ENCODE measurements at regions not wholly inside any gene's neighbourhood (a gene's known extent, or its start where the extent isn't known, plus 50 kb on each side); places are given as distances from the start of the nearest gene placed in this dataset.

DNA sequence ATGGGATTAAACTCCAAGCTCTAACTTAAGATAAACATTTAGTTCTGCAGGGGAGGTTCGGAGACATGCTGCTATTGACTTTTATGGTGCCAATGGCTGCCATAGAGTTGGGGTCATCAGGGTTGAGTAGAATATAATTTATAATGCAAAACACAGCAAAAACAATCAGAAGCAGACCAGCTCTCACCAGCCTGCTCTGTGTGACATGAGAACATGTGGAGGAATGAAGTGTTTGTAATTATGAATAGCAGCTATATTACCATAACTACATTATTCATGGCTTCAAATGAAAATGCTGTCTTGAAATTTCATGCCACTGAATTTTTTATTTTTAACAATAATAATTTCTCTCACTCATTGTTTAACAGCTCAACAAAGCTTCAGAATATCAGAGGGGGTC is 645.6 kb upstream of the CDH8 start:
- no peak overlapping the region for H3K4me3 ChIP-seq (ENCODE audit: low read depth, low read length)
- TF ChIP-seq, protein P1, sequence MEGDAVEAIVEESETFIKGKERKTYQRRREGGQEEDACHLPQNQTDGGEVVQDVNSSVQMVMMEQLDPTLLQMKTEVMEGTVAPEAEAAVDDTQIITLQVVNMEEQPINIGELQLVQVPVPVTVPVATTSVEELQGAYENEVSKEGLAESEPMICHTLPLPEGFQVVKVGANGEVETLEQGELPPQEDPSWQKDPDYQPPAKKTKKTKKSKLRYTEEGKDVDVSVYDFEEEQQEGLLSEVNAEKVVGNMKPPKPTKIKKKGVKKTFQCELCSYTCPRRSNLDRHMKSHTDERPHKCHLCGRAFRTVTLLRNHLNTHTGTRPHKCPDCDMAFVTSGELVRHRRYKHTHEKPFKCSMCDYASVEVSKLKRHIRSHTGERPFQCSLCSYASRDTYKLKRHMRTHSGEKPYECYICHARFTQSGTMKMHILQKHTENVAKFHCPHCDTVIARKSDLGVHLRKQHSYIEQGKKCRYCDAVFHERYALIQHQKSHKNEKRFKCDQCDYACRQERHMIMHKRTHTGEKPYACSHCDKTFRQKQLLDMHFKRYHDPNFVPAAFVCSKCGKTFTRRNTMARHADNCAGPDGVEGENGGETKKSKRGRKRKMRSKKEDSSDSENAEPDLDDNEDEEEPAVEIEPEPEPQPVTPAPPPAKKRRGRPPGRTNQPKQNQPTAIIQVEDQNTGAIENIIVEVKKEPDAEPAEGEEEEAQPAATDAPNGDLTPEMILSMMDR (IDR thresholded peaks at IDR 0.05; ENCODE audit: insufficient read depth in 1 of 2, low read depth in 1 of 2, low read length in 1 of 2, severe bottlenecking in 1 of 2, unreplicated experiment in 1 of 2) = no peak
- CTCF ChIA-PET = no interaction called here
- Mint-ChIP-seq H3K4me1 (ENCODE audit: low read depth, unreplicated experiment) (no peaks in the 10 kb centered on the region), H3K27ac (ENCODE audit: unreplicated experiment) (no peak overlapping the region), H3K9me3 (ENCODE audit: unreplicated experiment) (peaks cover 56% of the 10 kb centered on the region), H3K4me3 (ENCODE audit: unreplicated experiment) (no peak overlapping the region), H3K27me3 (ENCODE audit: insufficient read depth, unreplicated experiment) (no peaks in the 10 kb centered on the region), H3K36me3 (ENCODE audit: insufficient read depth, unreplicated experiment) (no peaks in the 10 kb centered on the region)
- no peak for DNase-seq
- H3K36me3 ChIP-seq (ENCODE audit: control insufficient read depth, insufficient read depth, low read length) = no peaks in the 10 kb centered on the region
- BruUV-seq (replicated peaks) = no TSS peak
- intact Hi-C loops (cut with micrococcal nuclease; ENCODE audit: unreplicated experiment) = no loop called here
- H3K4me1 ChIP-seq = no peaks in the 10 kb centered on the region
- H3K27me3 ChIP-seq (replicated peaks; ENCODE audit: control insufficient read depth, insufficient read depth, low read length) = no peaks in the 10 kb centered on the region
- POLR2A ChIA-PET = no interaction called here
- H3K9me3 ChIP-seq = peaks cover 25% of the 10 kb centered on the region

DNA sequence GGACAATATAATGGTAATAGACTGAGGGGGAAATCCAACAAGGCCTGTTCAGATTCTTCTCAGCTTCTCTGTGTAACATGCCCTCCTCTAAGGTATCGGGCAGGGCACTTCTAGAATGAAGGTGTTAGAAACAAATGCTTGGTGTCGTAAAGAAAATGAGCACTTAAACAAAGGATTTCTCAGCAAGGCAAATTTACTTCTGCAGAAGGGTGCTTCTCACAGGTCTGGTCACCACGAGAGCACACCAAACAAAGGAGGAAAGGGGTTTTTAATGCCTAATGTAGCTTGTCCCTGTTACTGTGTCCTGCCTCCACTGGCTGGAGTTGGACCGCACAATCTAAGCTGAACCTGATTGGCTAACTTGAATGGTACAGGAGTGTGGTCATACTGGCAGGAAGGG is 642.6 kb upstream of the CDH8 start:
- Histone ChIP-seq H3K4me1 (no peaks in the 10 kb centered on the region), H3K4me3 (ENCODE audit: low read depth, low read length) (no peak overlapping the region), H3K27me3 (replicated peaks; ENCODE audit: control insufficient read depth, insufficient read depth, low read length) (no peaks in the 10 kb centered on the region), H3K9me3 (peaks cover 25% of the 10 kb centered on the region), H3K36me3 (ENCODE audit: control insufficient read depth, insufficient read depth, low read length) (no peaks in the 10 kb centered on the region)
- no peaks in the 10 kb centered on the region for H3K36me3 Mint-ChIP-seq (ENCODE audit: insufficient read depth, unreplicated experiment)
- TF ChIP-seq, protein P1 (IDR thresholded peaks at IDR 0.05; ENCODE audit: insufficient read depth in 1 of 2, low read depth in 1 of 2, low read length in 1 of 2, severe bottlenecking in 1 of 2, unreplicated experiment in 1 of 2) = no peak
- no peak overlapping the region for H3K27ac Mint-ChIP-seq (ENCODE audit: unreplicated experiment)
- H3K4me3 Mint-ChIP-seq (ENCODE audit: unreplicated experiment) = no peak overlapping the region
- no TSS peak for BruUV-seq (replicated peaks)
- H3K27me3 Mint-ChIP-seq (ENCODE audit: insufficient read depth, unreplicated experiment) = no peaks in the 10 kb centered on the region
- CTCF ChIA-PET = no interaction called here
- DNase-seq = no peak
- no peaks in the 10 kb centered on the region for H3K4me1 Mint-ChIP-seq (ENCODE audit: low read depth, unreplicated experiment)
- intact Hi-C loops (cut with micrococcal nuclease; ENCODE audit: unreplicated experiment) = no loop called here
- POLR2A ChIA-PET = interaction anchor here (0.6 kb wide), 1 partner anchor 19 kb away, joined by 4 read pairs; no protein-coding TSS in a partner anchor
- peaks cover 58% of the 10 kb centered on the region for H3K9me3 Mint-ChIP-seq (ENCODE audit: unreplicated experiment)

DNA sequence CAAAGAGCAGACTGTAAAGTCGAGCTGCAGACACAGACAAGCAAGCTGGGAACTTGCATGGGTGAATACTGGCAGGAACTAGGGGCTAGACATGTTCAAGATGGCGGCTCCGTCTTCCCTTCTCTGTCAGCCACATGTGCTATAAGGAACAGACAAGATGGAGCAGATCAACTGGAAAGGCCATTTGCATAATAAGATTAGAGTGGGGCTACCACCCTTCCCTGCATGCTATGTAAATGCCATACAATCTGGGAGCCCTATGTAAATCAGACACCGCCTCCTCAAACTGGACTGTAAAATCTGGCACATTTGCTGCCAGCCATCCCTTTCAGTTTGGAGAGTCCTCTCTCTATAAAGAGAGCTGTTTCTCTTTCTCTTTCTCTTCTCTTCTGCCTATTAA is 640.1 kb upstream of the CDH8 start:
- H3K27me3 ChIP-seq (replicated peaks; ENCODE audit: control insufficient read depth, insufficient read depth, low read length) = no peaks in the 10 kb centered on the region
- Mint-ChIP-seq H3K9me3 (ENCODE audit: unreplicated experiment) (peaks cover 47% of the 10 kb centered on the region), H3K4me1 (ENCODE audit: low read depth, unreplicated experiment) (no peaks in the 10 kb centered on the region), H3K4me3 (ENCODE audit: unreplicated experiment) (no peak overlapping the region), H3K27ac (ENCODE audit: unreplicated experiment) (no peak overlapping the region), H3K27me3 (ENCODE audit: insufficient read depth, unreplicated experiment) (no peaks in the 10 kb centered on the region), H3K36me3 (ENCODE audit: insufficient read depth, unreplicated experiment) (no peaks in the 10 kb centered on the region)
- CTCF ChIA-PET = no interaction called here
- no TSS peak for BruUV-seq (replicated peaks)
- no peaks in the 10 kb centered on the region for H3K4me1 ChIP-seq
- TF ChIP-seq, protein P1 (IDR thresholded peaks at IDR 0.05; ENCODE audit: insufficient read depth in 1 of 2, low read depth in 1 of 2, low read length in 1 of 2, severe bottlenecking in 1 of 2, unreplicated experiment in 1 of 2) = no peak
- no peak overlapping the region for H3K4me3 ChIP-seq (ENCODE audit: low read depth, low read length)
- peaks cover 16% of the 10 kb centered on the region; the same call in 1 of the 2 replicates for H3K9me3 ChIP-seq
- POLR2A ChIA-PET = no interaction called here
- no peaks in the 10 kb centered on the region for H3K36me3 ChIP-seq (ENCODE audit: control insufficient read depth, insufficient read depth, low read length)
- intact Hi-C loops (cut with micrococcal nuclease; ENCODE audit: unreplicated experiment) = no loop called here
- no peak for DNase-seq
